Tibial nerve (tissue), 4 donors: ENCODE measurements at regions not wholly inside any gene's neighbourhood (a gene's known extent, or its start where the extent isn't known, plus 50 kb on each side); places are given as distances from the start of the nearest gene placed in this dataset.
"Not testable (repeated sequence)": the region's sequence is repeated elsewhere in the genome, so short reads cannot be mapped to it uniquely, and the experiment has no call there.

Experiments used
- DNase-seq, 2 donors: peaks; one replicate each; pipeline ENCODE4 v3.0.0-alpha.2; 2019; ENCODE audit warnings: low spot score in 2 of 2
- H3K27ac ChIP-seq, 4 donors: fragments of 200-600 bp; sonication (generic) in 3 of 4; one replicate each; pipeline ENCODE4 v1.5.1; 2017 to 2019; ENCODE audit warnings: mild to moderate bottlenecking in 1 of 4
- H3K27me3 ChIP-seq, 2 donors: fragments of 200-600 bp; sonication (generic) in 1 of 2; one replicate each; pipeline versions ENCODE4 v1.5.1 to v1.6.0; 2017 to 2019
- H3K36me3 ChIP-seq, 3 donors: fragments of 200-600 bp; sonication (generic); one replicate each; pipeline ENCODE4 v1.5.1; 2018 to 2019
- H3K4me1 ChIP-seq, 4 donors: fragments of 200-600 bp; sonication (generic) in 3 of 4; one replicate each; pipeline ENCODE4 v1.5.1; 2017 to 2019
- H3K4me3 ChIP-seq, 4 donors: fragments of 200-600 bp; sonication (generic) in 3 of 4; one replicate each; pipeline ENCODE4 v1.5.1; 2017 to 2019; ENCODE audit warnings: mild to moderate bottlenecking in 1 of 4, moderate library complexity in 1 of 4
- H3K9me3 ChIP-seq, 4 donors: fragments of 200-600 bp; sonication (generic) in 3 of 4; one replicate each; pipeline ENCODE4 v1.5.1; 2017 to 2019
- CTCF ChIP-seq, 5 experiments: fragments of 200-600 bp in 3 of 5; fragments of 450-650 bp in 2 of 5; sonication (generic) in 3 of 5; IDR thresholded peaks; one replicate each; pipeline ENCODE4 v1.5.1; 2016 to 2019; ENCODE audit warnings: antibody characterized with exemption in 5 of 5, mild to moderate bottlenecking in 3 of 5, moderate library complexity in 2 of 5
- EP300 ChIP-seq, 2 donors: sonication (generic); formaldehyde crosslinking; IDR thresholded peaks; one replicate each; pipeline ENCODE4 v1.6.1; 2017; ENCODE audit warnings: antibody characterized with exemption in 2 of 2, mild to moderate bottlenecking in 1 of 2
- POLR2A ChIP-seq, 2 donors: fragments of 450-650 bp; IDR thresholded peaks; one replicate each; pipeline ENCODE4 v1.6.1; 2017; ENCODE audit warnings: antibody characterized with exemption in 2 of 2, mild to moderate bottlenecking in 2 of 2, moderate library complexity in 2 of 2
- WGBS, 2 donors: methylation state at CpG; one replicate each; pipeline ENCODE4 v1.1.5; 2018; 5-methylcytosine and 5-hydroxymethylcytosine counted together

- Histone ChIP-seq H3K36me3 (no peaks in the 10 kb centered on the region), H3K4me1 (no peaks in the 10 kb centered on the region), H3K4me3 (no peak overlapping the region), H3K9me3 (no peaks in the 10 kb centered on the region), H3K27ac (no peak overlapping the region), H3K27me3 (no peaks in the 10 kb centered on the region)
- no peak for TF ChIP-seq CTCF (IDR thresholded peaks at IDR 0.05)
- TF ChIP-seq POLR2A (IDR thresholded peaks at IDR 0.05), result no peak
- TF ChIP-seq EP300 (IDR thresholded peaks at IDR 0.05), result no peak
- WGBS, 2 donors, result 64 to 83% methylated on average over 2 of the region's 2 CpGs
- DNase-seq, result no peak
Observed at GRCh38 chr10:9137368-9137767, 1082.9 kb downstream of the GATA3 start.

GRCh38 chr10:9138829-9139228, 1084.3 kb downstream of the GATA3 start:
- not testable (repeated sequence) for H3K9me3 ChIP-seq, H3K27ac ChIP-seq, H3K4me1 ChIP-seq, H3K36me3 ChIP-seq, H3K27me3 ChIP-seq, DNase-seq, H3K4me3 ChIP-seq
- WGBS, 2 donors, result 88 to 97% methylated on average over 1 of the region's 1 CpG

GRCh38 chr10:9140373-9140772, 1085.9 kb downstream of the GATA3 start:
- Histone ChIP-seq H3K27me3 (no peaks in the 10 kb centered on the region), H3K27ac (no peak overlapping the region), H3K4me1 (no peaks in the 10 kb centered on the region), H3K9me3 (no peaks in the 10 kb centered on the region), H3K4me3 (no peak overlapping the region), H3K36me3 (no peaks in the 10 kb centered on the region)
- TF ChIP-seq EP300 (IDR thresholded peaks at IDR 0.05) (no peak), CTCF (IDR thresholded peaks at IDR 0.05) (no peak), POLR2A (IDR thresholded peaks at IDR 0.05) (no peak)
- 15 to 21% methylated on average over 3 of the region's 3 CpGs for WGBS, 2 donors
- no peak for DNase-seq

- Histone ChIP-seq H3K9me3 (no peaks in the 10 kb centered on the region), H3K27me3 (no peaks in the 10 kb centered on the region), H3K4me1 (no peaks in the 10 kb centered on the region), H3K36me3 (no peaks in the 10 kb centered on the region), H3K27ac (no peak overlapping the region), H3K4me3 (no peak overlapping the region)
- WGBS, 2 donors, result 85 to 87% methylated on average over 6 of the region's 6 CpGs
- TF ChIP-seq CTCF (IDR thresholded peaks at IDR 0.05) (no peak), POLR2A (IDR thresholded peaks at IDR 0.05) (no peak), EP300 (IDR thresholded peaks at IDR 0.05) (no peak)
- no peak for DNase-seq
Observed at GRCh38 chr10:9147475-9147874, 1093.0 kb downstream of the GATA3 start.

- TF ChIP-seq POLR2A (IDR thresholded peaks at IDR 0.05), result no peak
- TF ChIP-seq CTCF (IDR thresholded peaks at IDR 0.05), result no peak
- TF ChIP-seq EP300 (IDR thresholded peaks at IDR 0.05), result no peak
- H3K4me1 ChIP-seq, result no peaks in the 10 kb centered on the region
- no peak for DNase-seq
- H3K27ac ChIP-seq, result no peak overlapping the region
- H3K4me3 ChIP-seq, result no peak overlapping the region
- H3K27me3 ChIP-seq, result no peaks in the 10 kb centered on the region
- no peaks in the 10 kb centered on the region for H3K9me3 ChIP-seq
- no peaks in the 10 kb centered on the region for H3K36me3 ChIP-seq
Observed at GRCh38 chr10:9149134-9149533, 1094.6 kb downstream of the GATA3 start.

- not testable (repeated sequence) for H3K4me3 ChIP-seq, DNase-seq, H3K9me3 ChIP-seq, H3K27ac ChIP-seq, H3K4me1 ChIP-seq, H3K27me3 ChIP-seq, H3K36me3 ChIP-seq
- WGBS, 2 donors, result 79 to 89% methylated on average over 1 of the region's 1 CpG
Observed at GRCh38 chr10:9153057-9153456, 1098.6 kb downstream of the GATA3 start.
